ENCODE measurements at regions not wholly inside any gene's neighbourhood (a gene's known extent, or its start where the extent isn't known, plus 50 kb on each side); places are given as distances from the start of the nearest gene placed in this dataset.

DNA sequence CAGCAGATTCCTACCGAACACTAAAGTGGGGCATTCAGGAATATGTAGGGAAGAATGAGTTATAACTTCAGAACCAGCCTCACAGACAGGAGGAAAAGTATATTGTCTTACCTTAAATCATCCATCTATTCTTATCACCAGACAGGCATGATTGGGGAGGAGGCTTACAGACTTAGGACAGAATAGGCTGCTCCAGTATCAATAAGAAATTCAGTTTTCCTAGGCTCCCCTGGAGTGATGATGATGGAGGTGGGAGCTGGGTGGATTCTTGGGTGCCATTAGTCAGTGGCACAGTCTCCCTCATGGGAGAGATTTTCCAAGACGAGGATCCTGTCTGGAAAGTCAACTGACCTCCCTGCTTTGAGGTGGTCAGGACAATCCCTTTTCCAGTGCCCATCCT is 225.0 kb downstream of the AASDHPPT start:
- BruUV-seq (replicated peaks), result no TSS peak
- H3K36me3 ChIP-seq (ENCODE audit: control insufficient read depth, insufficient read depth, low read length), result no peaks in the 10 kb centered on the region
- DNase-seq (ENCODE audit: low read depth, low spot score), result no peak
- H3K27ac ChIP-seq (ENCODE audit: low read length), result no peak overlapping the region
- H3K9me3 ChIP-seq (ENCODE audit: control insufficient read depth, insufficient read depth, low read depth, low read length), result peaks cover 18% of the 10 kb centered on the region
- no peak for TF ChIP-seq POLR2AphosphoS5 (IDR thresholded peaks at IDR 0.05; ENCODE audit: low read depth, low read length)
- TF ChIP-seq SIN3A (IDR thresholded peaks at IDR 0.05; ENCODE audit: borderline replicate concordance, insufficient read depth, low read depth, low read length), result no peak
- TF ChIP-seq TCF7L2 (IDR thresholded peaks at IDR 0.05; ENCODE audit: low read depth, low read length), result no peak
- TF ChIP-seq, protein P1, sequence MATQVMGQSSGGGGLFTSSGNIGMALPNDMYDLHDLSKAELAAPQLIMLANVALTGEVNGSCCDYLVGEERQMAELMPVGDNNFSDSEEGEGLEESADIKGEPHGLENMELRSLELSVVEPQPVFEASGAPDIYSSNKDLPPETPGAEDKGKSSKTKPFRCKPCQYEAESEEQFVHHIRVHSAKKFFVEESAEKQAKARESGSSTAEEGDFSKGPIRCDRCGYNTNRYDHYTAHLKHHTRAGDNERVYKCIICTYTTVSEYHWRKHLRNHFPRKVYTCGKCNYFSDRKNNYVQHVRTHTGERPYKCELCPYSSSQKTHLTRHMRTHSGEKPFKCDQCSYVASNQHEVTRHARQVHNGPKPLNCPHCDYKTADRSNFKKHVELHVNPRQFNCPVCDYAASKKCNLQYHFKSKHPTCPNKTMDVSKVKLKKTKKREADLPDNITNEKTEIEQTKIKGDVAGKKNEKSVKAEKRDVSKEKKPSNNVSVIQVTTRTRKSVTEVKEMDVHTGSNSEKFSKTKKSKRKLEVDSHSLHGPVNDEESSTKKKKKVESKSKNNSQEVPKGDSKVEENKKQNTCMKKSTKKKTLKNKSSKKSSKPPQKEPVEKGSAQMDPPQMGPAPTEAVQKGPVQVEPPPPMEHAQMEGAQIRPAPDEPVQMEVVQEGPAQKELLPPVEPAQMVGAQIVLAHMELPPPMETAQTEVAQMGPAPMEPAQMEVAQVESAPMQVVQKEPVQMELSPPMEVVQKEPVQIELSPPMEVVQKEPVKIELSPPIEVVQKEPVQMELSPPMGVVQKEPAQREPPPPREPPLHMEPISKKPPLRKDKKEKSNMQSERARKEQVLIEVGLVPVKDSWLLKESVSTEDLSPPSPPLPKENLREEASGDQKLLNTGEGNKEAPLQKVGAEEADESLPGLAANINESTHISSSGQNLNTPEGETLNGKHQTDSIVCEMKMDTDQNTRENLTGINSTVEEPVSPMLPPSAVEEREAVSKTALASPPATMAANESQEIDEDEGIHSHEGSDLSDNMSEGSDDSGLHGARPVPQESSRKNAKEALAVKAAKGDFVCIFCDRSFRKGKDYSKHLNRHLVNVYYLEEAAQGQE (IDR thresholded peaks at IDR 0.05; ENCODE audit: insufficient read depth in 1 of 2, low read depth in 2 of 2, low read length in 1 of 2), result no peak
- TF ChIP-seq, protein P2, sequence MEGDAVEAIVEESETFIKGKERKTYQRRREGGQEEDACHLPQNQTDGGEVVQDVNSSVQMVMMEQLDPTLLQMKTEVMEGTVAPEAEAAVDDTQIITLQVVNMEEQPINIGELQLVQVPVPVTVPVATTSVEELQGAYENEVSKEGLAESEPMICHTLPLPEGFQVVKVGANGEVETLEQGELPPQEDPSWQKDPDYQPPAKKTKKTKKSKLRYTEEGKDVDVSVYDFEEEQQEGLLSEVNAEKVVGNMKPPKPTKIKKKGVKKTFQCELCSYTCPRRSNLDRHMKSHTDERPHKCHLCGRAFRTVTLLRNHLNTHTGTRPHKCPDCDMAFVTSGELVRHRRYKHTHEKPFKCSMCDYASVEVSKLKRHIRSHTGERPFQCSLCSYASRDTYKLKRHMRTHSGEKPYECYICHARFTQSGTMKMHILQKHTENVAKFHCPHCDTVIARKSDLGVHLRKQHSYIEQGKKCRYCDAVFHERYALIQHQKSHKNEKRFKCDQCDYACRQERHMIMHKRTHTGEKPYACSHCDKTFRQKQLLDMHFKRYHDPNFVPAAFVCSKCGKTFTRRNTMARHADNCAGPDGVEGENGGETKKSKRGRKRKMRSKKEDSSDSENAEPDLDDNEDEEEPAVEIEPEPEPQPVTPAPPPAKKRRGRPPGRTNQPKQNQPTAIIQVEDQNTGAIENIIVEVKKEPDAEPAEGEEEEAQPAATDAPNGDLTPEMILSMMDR (IDR thresholded peaks at IDR 0.05), result no peak
- no peaks in the 10 kb centered on the region for H3K27me3 ChIP-seq (ENCODE audit: control insufficient read depth, insufficient read depth, low read length)
- intact Hi-C loops (cut with micrococcal nuclease; ENCODE audit: unreplicated experiment) (no loop called here), in situ Hi-C loops (cut with HindIII; ENCODE audit: low pct_unique_long_range_greater_than_20kb, low sequenced_read_pairs) (no loop called here)
- ATAC-seq, result no peak
- no peaks in the 10 kb centered on the region for H3K4me1 ChIP-seq (ENCODE audit: control insufficient read depth, insufficient read depth, low read length)
- ChIA-PET POLR2A (no interaction called here), CTCF (no interaction called here)
- H3K4me3 ChIP-seq (ENCODE audit: low read depth in 2 of 2, low read length in 2 of 2), result no peak overlapping the region

DNA sequence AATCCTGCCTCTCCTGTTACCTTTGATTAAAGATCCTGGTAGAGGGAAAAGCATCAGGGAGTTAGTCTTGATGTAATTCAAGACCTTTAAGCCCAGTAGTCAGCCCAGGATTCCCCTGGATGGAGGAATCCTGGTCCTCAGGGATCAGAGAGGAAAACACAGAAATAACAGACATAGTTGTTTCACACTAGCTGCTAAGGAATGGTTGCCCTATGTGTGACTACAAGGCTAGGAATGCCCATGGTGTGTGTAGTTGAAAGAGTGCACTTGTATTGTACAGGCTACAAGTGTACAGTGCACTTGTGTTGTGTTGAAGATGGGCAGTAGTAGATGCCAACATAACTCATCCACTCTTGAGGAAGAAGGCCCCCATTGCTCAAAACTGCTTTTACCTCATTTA is 226.8 kb downstream of the AASDHPPT start:
- TF ChIP-seq POLR2AphosphoS5 (IDR thresholded peaks at IDR 0.05; ENCODE audit: low read depth, low read length) (no peak), TCF7L2 (IDR thresholded peaks at IDR 0.05; ENCODE audit: low read depth, low read length) (no peak), SIN3A (IDR thresholded peaks at IDR 0.05; ENCODE audit: borderline replicate concordance, insufficient read depth, low read depth, low read length) (no peak)
- TF ChIP-seq, protein P1 (IDR thresholded peaks at IDR 0.05; ENCODE audit: insufficient read depth in 1 of 2, low read depth in 2 of 2, low read length in 1 of 2), result no peak
- TF ChIP-seq, protein P2 (IDR thresholded peaks at IDR 0.05), result no peak
- DNase-seq (ENCODE audit: low read depth, low spot score) (no peak), ATAC-seq (no peak)
- CTCF ChIA-PET, result no interaction called here
- BruUV-seq (replicated peaks), result no TSS peak
- no peaks in the 10 kb centered on the region for H3K27me3 ChIP-seq (ENCODE audit: control insufficient read depth, insufficient read depth, low read length)
- H3K27ac ChIP-seq (ENCODE audit: low read length), result no peak overlapping the region
- H3K4me3 ChIP-seq (ENCODE audit: low read depth in 2 of 2, low read length in 2 of 2), result no peak overlapping the region
- H3K36me3 ChIP-seq (ENCODE audit: control insufficient read depth, insufficient read depth, low read length), result no peaks in the 10 kb centered on the region
- H3K9me3 ChIP-seq (ENCODE audit: control insufficient read depth, insufficient read depth, low read depth, low read length), result peaks cover 18% of the 10 kb centered on the region
- intact Hi-C loops (cut with micrococcal nuclease; ENCODE audit: unreplicated experiment), result no loop called here
- in situ Hi-C loops (cut with HindIII; ENCODE audit: low pct_unique_long_range_greater_than_20kb, low sequenced_read_pairs), result no loop called here
- no peaks in the 10 kb centered on the region for H3K4me1 ChIP-seq (ENCODE audit: control insufficient read depth, insufficient read depth, low read length)
- POLR2A ChIA-PET, result no interaction called here
